Activated CD4-positive, alpha-beta T cell treated with anti-CD3 and anti-CD28 coated beads, Interleukin-2, amount 50 U/mL, for 24 hours (primary cell): ENCODE measurements at regions not wholly inside any gene's neighbourhood (a gene's known extent, or its start where the extent isn't known, plus 50 kb on each side); places are given as distances from the start of the nearest gene placed in this dataset.

Experiments used
- DNase-seq, 2 donors: peaks; one replicate each; pipeline ENCODE4 v3.0.0-alpha.2; 2020; ENCODE audit warnings: low read depth in 1 of 2, low spot score in 1 of 2

DNA sequence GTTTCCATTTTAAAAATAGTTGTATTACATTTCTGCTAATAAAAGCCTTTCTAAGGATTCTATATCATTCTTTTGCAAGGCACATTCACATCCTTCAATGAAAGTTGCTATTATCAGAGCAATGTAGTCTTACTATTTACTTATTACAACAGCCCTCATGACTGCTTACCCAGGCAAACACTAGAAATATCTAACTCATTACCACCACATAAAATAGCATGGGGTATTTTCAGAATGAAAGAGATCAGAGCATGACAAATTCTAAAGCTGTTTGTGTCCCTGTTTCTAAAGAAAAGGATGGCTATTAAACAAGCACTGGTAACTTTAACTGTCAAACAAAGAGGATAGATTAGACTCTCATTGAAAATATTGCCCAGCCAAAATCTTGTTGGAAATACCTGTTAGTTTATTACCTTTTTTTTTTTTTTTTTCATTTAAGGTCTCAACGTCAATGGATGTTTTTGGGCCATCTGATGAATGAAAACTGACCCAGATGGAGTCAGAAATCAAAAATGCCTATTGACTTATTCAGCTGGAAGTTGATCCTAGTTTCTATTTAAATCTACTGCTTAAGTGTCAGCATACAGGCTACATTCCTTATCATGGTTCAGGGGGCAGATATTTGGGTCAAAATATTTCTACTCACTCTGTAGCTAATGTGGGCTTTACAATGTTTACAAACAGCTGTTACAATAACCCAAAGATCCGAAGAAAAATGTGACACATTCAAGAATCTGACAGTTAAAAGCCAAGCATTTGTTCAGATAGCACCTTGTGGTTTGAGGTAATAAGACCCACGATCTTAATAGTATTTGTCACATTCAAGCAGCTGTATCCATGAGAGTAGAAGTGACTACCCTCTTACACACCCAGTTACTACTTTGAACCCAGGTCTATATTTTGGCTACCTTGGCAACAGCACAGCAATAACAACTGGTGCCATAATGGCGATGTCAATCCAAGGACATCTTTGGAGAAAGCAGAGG is 554.8 kb upstream of the MEF2C start:
- no peak for DNase-seq

DNA sequence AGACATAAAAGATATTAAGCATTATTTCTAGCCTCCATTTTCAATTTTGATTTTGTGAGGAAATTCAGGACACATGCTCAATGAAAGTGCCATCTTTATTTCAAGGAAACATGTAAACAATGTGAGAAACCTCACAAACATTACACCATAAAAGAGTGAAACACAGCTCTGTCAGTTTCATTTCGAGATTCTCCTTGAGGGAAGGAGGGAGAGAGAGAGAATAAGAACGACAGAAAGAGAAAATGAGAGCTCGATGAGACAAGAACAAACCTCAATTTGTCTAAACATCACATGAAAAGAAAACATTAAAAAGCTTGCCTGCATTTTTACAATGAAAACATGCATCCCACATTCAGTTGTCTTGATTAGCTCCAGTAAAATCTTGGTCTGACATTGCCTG is 553.5 kb upstream of the MEF2C start:
- no peak for DNase-seq

DNA sequence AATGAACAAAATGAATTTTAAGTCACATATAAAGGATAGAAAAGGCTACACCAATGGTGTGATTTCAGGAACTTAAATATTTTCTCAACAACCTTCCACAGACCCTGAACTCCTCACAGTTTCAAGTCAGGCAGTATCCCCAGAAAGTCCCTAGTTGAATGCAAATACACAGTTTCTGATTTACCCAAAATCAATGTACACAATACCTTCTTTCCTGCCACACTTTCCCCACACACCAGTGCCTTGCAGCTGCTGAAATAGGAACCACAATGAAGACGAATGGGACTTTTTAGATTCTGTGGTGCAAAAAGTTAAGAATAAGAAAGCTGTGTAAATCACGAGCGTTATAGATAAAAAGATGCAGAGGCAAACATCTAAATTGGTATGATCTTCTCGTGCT is 552.4 kb upstream of the MEF2C start:
- no peak for DNase-seq

GRCh38 chr5:89428624-89429023 is 545.6 kb upstream of the MEF2C start:
- DNase-seq, result no peak

- DNase-seq, result no peak
Observed at GRCh38 chr5:89425062-89425461, 542.1 kb upstream of the MEF2C start.

DNA sequence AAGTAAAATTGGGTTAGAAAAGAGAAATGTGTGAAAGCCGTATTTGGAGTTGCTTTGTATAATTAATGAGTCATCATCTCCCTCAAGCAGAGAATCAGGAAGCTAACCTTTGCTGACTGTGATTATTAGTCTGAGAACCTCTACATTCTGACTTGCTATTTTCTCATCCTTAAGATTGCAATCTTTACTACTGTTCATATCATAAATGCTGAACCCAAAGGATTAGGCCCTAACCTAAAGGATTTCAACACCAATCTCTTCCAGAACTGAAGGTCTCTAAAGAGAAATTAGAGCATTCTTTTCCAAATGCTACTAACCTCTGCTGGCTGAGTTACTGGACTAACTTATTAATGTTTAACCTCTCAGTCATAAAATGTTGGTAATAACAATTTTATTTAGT is 538.1 kb upstream of the MEF2C start:
- no peak for DNase-seq

DNA sequence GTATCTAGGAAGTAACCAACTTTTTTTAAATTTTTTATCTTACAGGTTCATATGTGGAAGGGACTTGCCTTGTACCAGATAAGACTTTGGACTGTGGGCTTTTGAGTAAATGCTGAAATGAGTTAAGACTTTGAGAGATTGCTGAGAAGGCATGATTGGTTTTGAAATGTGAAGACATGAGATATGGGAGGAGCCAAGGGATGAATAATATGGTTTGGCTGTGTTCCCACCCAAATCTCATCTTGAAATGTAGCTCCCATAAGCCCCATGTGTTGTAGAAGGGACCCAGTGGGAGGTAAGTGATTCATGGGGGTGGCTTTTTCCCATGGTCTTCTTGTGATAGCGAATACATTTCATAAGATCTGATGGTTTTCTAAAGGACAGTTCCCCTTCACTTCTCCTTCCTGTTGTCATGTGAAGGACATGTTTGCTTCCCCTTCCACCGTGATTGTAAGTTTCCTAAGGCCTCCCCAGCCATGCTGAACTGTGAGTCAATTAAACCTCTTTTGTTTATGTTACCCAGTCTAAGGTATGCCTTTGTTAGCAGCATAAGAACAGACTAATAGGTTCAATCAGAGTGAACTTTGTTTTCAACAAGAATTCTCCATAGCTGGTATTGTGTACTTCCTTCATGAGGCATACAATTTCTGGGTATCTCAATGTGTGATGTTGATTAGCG is 535.6 kb upstream of the MEF2C start:
- DNase-seq, result no peak

GRCh38 chr5:89417990-89418389 is 535.0 kb upstream of the MEF2C start:
- DNase-seq, result no peak

DNA sequence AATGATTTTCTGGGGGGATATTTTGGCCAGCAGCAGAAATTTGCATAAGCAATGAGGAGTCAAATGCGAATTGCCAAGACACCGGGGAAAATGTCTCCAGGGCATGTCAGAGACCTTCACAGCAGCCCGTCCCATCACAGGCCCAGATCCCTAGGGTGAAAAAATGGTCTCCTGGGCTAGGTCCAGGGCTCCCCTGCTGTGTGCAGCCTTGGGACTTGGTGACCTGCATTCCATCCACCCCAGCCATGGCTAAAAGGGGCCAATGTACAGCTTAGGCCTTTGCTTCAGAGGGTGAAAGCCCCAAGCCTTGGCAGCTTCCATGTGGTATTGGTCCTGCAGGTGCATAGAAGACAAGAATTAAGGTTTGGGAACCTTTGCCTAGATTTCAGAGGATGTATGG is 534.5 kb upstream of the MEF2C start:
- no peak for DNase-seq

DNA sequence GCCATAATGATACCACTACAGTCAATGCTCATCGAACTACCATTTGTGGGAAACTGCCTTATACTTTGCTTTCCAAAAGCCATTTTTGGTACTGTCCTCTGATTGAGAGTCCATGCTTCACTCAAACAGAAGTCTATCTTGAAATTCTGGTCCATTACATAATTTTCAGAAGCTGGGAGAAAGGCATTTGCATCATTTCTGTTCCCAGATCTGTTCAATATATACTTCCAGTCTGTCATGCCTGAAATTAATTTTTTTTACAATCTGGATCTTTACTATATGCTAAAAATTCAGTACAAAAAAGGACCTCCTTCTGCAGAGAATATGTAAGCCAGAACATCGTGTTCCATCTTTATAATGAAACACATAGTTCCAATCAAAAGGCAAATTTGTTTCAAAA is 528.9 kb upstream of the MEF2C start:
- no peak for DNase-seq

DNA sequence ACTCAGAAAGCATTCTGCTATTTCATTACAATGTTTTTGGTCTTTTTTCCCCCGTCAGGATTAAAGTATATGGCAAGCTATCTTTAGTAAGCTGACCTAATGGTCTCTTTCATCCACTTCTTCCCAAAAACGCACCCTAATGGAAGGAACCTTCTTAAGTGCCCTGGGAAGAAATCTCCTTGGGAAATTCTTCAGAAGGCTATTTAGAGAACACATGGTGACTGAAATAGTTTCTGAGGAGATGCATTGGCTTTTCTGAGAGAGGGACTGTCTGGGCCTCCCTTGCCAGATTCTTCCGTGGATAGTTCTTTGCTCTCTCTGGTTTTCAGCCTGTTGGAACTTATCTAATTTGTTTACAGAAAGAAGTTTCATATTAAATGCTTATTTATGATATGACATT is 524.1 kb upstream of the MEF2C start:
- DNase-seq, result no peak

DNA sequence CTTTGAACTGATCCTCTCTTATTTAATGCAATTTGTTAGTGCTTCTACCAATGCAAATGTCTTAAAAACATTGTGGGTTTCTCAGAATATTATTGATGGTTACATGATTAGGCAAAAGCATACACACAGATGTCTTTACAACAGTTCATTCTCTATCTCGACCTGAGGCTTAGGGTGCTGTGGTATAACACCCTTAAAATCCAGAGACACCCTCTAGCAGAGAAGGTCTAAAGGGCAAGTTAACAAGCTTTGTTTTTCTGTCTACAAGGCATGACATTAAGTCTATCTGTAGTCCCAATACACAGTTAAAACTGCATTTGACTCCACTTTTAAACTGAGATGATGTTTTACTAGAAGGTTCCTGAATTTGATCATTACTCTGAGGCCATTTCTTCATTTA is 518.7 kb upstream of the MEF2C start:
- DNase-seq, result no peak

- no peak for DNase-seq
Observed at GRCh38 chr5:89401012-89401411, 518.0 kb upstream of the MEF2C start.

- DNase-seq, result no peak
Observed at GRCh38 chr5:89399548-89399947, 516.6 kb upstream of the MEF2C start.

- DNase-seq, result no peak
Observed at GRCh38 chr5:89397096-89397495, 514.1 kb upstream of the MEF2C start.

- no peak for DNase-seq
Observed at GRCh38 chr5:89396278-89396954, 513.4 kb upstream of the MEF2C start.

GRCh38 chr5:89395111-89395510 is 512.1 kb upstream of the MEF2C start:
- DNase-seq, result no peak

DNA sequence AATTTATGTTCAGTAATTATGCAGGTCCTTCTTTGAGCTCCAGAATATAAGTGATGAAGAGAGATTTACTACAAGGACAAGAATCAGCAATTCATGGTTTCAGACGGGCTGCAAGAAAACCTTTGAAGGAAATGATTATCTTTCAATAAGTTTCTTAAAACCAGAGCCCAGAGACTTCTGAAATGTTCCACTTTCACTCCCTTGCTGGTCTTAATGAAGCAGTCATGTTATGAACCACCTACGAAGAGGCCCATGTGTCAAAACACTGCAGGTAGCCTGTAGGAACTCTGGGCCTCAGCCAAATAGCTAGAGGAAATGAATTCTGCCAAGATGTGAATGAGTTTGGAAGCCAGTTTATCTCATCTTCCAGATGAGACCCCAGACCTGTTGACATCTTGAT is 505.9 kb upstream of the MEF2C start:
- DNase-seq, result no peak

- no peak for DNase-seq
Observed at GRCh38 chr5:89384391-89384790, 501.4 kb upstream of the MEF2C start.

DNA sequence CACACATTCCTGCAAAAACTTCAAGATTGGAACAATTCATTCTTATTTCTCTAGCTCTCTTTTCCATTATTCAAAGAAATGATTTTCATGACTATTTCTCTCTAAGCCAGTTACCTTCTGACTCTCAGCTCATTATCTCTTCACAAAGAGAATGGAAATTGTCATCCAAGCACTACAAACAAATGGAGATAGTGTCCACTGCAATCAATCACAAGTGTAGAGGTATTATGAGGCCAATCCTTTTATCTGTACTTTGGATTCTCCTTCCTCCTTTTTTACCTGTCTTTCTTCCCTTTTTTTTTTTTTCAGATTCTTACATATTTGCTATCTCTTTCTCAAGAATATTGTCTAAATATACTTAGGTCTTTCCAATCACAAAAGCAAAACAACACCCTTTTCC is 497.7 kb upstream of the MEF2C start:
- DNase-seq, result no peak

DNA sequence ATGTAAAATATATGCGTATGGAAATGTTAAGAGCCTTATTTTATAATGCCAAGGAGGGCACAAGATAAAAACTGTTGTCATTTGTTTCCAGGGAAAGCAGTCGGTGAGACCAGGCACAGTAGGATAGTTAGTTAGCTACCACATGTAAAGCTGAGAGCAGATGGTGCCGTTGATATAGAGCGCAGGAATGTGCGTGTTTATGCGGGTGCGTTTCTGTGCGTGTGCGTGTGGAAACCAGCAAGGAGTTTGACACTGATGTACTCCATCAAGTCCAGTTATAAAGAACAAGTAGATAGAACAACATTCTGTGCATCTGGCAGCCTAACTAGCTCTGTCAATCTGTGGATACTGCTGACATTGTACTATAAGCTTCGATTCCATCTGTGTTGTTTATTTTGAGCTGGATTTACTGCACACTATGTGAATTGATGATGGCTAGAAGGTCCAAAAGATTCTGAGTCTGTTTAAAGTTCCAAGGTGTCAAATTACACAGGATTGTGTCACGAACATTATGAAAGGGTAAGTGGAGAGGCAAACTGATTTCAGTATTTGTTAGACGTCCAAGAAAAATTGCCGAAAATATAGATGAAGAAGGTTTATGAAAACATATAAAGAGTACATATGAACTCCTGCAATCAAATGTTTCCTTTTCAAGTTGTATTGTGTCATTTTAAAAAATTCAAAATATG is 494.9 kb upstream of the MEF2C start:
- no peak for DNase-seq
